ENCODE measurements at regions not wholly inside any gene's neighbourhood (a gene's known extent, or its start where the extent isn't known, plus 50 kb on each side); places are given as distances from the start of the nearest gene placed in this dataset.

DNA sequence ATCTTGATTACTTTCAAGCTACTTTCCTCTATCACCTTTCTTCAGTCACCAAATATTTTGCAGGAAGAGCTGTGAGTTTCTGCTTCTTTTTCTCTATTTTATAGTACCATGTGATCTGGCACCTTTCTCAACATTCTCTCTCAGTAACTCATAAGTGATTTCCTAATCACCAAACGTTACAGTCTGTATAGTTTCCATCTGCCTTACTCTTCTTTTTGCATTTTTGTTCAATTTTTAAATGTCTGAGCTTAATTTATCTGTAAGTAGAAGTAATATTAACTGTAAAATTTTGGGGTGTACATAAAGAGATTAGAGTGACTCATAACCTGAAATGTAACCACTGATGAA is 422.1 kb upstream of the SYT1 start:
- Histone ChIP-seq H3K4me3 (no peak overlapping the region), H3K4me1 (peaks cover 0 to 9% (median 0%) of the 10 kb centered on the region in 4 donors), H3K36me3 (no peaks in the 10 kb centered on the region), H3K27ac (no peak overlapping the region), H3K27me3 (no peaks in the 10 kb centered on the region), H3K9me3 (peaks cover 0 to 4% (median 0%) of the 10 kb centered on the region in 4 donors)
- intact Hi-C loops (cut with DNase I), result no loop called here
- 21 to 43% methylated on average over 1 of the region's 1 CpG for WGBS, 2 donors
- no peak for DNase-seq
- TF ChIP-seq EP300 (IDR thresholded peaks at IDR 0.05) (no peak), POLR2AphosphoS5 (IDR thresholded peaks at IDR 0.05) (no peak), POLR2A (IDR thresholded peaks at IDR 0.05) (no peak)
- TF ChIP-seq, protein P1, sequence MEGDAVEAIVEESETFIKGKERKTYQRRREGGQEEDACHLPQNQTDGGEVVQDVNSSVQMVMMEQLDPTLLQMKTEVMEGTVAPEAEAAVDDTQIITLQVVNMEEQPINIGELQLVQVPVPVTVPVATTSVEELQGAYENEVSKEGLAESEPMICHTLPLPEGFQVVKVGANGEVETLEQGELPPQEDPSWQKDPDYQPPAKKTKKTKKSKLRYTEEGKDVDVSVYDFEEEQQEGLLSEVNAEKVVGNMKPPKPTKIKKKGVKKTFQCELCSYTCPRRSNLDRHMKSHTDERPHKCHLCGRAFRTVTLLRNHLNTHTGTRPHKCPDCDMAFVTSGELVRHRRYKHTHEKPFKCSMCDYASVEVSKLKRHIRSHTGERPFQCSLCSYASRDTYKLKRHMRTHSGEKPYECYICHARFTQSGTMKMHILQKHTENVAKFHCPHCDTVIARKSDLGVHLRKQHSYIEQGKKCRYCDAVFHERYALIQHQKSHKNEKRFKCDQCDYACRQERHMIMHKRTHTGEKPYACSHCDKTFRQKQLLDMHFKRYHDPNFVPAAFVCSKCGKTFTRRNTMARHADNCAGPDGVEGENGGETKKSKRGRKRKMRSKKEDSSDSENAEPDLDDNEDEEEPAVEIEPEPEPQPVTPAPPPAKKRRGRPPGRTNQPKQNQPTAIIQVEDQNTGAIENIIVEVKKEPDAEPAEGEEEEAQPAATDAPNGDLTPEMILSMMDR (IDR thresholded peaks at IDR 0.05), result no peak

DNA sequence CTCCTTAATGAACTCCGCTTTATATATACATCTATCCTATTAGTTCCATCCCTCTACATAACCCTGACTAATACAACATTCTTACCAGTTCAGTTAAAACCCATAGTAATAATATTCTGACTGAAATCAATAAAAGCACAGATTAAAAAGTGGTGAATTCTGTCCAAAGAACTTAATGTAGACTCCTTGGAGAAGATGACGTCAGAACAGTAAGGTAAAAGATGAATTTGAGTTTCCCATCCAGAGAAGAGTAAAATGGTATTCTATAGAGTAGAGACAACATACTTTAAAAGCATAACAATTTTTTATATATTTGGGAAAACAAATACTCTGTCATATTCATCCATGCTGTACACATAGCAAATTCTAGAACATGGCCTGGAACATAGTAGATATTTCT is 418.0 kb upstream of the SYT1 start:
- intact Hi-C loops (cut with DNase I), result no loop called here
- H3K36me3 ChIP-seq, result no peaks in the 10 kb centered on the region
- H3K27me3 ChIP-seq, result no peaks in the 10 kb centered on the region
- DNase-seq, result no peak
- WGBS, 2 donors, result 94 to 96% methylated on average over 2 of the region's 2 CpGs
- H3K4me3 ChIP-seq, result no peak overlapping the region
- TF ChIP-seq POLR2A (IDR thresholded peaks at IDR 0.05), result no peak
- no peak for TF ChIP-seq EP300 (IDR thresholded peaks at IDR 0.05)
- TF ChIP-seq POLR2AphosphoS5 (IDR thresholded peaks at IDR 0.05), result no peak
- TF ChIP-seq, protein P1 (IDR thresholded peaks at IDR 0.05), result no peak
- no peaks in the 10 kb centered on the region for H3K9me3 ChIP-seq
- no peak overlapping the region for H3K27ac ChIP-seq
- H3K4me1 ChIP-seq, result peaks cover 0 to 9% (median 0%) of the 10 kb centered on the region in 4 donors

DNA sequence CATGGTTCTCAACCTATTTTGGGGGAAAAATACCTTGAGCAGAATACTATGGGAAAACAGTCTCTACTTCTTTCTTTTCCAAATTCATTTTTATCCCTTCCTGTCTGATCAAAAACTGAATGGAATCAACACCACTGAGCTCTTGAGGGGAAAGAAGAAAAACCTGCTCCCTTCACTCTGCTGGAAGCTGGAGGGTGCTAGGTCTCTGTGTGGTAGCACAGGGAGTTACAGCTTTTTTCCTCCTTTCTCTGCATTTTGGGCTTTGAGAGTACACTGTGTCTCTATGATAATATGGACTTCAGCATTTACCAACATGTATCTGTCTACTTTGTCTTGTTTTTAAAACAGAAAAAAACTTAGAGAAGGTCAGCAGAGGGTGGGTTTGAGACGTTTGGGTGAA is 417.2 kb upstream of the SYT1 start:
- no peak for DNase-seq
- 42 to 59% methylated on average over 1 of the region's 1 CpG for whole genome bisulfite sequencing, 2 donors
- TF ChIP-seq POLR2AphosphoS5 (IDR thresholded peaks at IDR 0.05) (no peak), POLR2A (IDR thresholded peaks at IDR 0.05) (no peak), EP300 (IDR thresholded peaks at IDR 0.05) (no peak)
- TF ChIP-seq, protein P1 (IDR thresholded peaks at IDR 0.05), result no peak
- H3K27ac ChIP-seq, result no peak overlapping the region
- intact Hi-C loops (cut with DNase I), result no loop called here
- H3K9me3 ChIP-seq, result no peaks in the 10 kb centered on the region
- H3K4me1 ChIP-seq, result peaks cover 0 to 3% (median 0%) of the 10 kb centered on the region in 4 donors
- no peak overlapping the region for H3K4me3 ChIP-seq
- H3K27me3 ChIP-seq, result no peaks in the 10 kb centered on the region
- no peaks in the 10 kb centered on the region for H3K36me3 ChIP-seq

DNA sequence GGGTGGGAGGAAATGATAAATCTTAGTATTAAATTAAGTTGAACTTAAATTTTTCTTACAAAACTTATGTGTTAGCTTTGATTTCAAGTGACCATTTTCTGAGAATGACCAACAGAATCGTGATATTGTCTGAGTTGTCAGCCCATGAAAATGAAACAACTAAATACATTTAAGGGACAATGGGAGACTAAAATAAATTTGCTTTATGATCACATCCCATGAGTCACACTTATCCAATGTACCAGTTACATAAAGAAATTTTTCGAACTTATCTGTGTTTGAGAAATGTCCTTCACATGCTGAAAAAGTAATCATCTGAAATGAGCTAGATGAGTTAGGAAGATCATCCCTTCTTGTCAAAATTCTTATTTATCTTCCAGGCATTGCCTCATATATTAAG is 415.9 kb upstream of the SYT1 start:
- H3K27ac ChIP-seq, result no peak overlapping the region
- no peak overlapping the region for H3K4me3 ChIP-seq
- no peak for DNase-seq
- H3K27me3 ChIP-seq, result no peaks in the 10 kb centered on the region
- no peaks in the 10 kb centered on the region for H3K9me3 ChIP-seq
- 82 to 92% methylated on average over 2 of the region's 2 CpGs for WGBS, 2 donors
- TF ChIP-seq POLR2AphosphoS5 (IDR thresholded peaks at IDR 0.05), result no peak
- TF ChIP-seq, protein P1 (IDR thresholded peaks at IDR 0.05), result no peak
- TF ChIP-seq EP300 (IDR thresholded peaks at IDR 0.05), result no peak
- TF ChIP-seq POLR2A (IDR thresholded peaks at IDR 0.05), result no peak
- H3K36me3 ChIP-seq, result no peaks in the 10 kb centered on the region
- H3K4me1 ChIP-seq, result no peaks in the 10 kb centered on the region
- intact Hi-C loops (cut with DNase I), result no loop called here

DNA sequence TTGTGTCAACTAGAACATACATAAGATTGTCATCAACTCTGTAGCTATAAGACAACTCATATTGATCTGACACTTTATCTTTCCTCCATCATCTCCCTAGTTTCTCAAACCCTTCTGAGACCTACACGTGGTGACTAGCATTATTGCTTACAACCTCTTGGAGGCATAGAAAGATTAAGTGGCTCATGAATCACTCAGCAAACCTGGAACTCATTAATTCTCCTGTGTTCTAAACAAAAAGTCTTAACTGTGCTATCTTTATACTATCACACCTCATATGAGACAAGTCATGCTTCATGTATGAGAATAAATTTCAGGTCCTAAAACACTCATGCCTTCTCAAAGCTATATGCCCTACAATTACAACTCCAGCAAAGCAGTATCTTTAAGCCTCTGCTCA is 408.6 kb upstream of the SYT1 start:
- no peak for TF ChIP-seq POLR2AphosphoS5 (IDR thresholded peaks at IDR 0.05)
- Histone ChIP-seq H3K4me3 (no peak overlapping the region), H3K27ac (no peak overlapping the region), H3K36me3 (no peaks in the 10 kb centered on the region), H3K4me1 (no peaks in the 10 kb centered on the region), H3K27me3 (no peaks in the 10 kb centered on the region), H3K9me3 (no peaks in the 10 kb centered on the region)
- 66 to 75% methylated on average over 1 of the region's 1 CpG for WGBS, 2 donors
- intact Hi-C loops (cut with DNase I), result no loop called here
- DNase-seq, result no peak
